Stimulated activated effector memory CD8-positive, alpha-beta T cell treated with anti-CD3 and anti-CD28 coated beads, Interleukin-12 subunit alpha, Interleukin-12 subunit beta, amount 100 ng/mL, for 72 hours (primary cell): ENCODE measurements at regions not wholly inside any gene's neighbourhood (a gene's known extent, or its start where the extent isn't known, plus 50 kb on each side); places are given as distances from the start of the nearest gene placed in this dataset.
A peak's percentile ranks its signal among the peaks of the same experiment; 100 is the strongest.
"Not testable (repeated sequence)": the region's sequence is repeated elsewhere in the genome, so short reads cannot be mapped to it uniquely, and the experiment has no call there.

Experiments used
- ATAC-seq: fragments of 150-1000 bp; cut with Tn5 transposase; 2 replicates; pipeline ENCODE4 v1.10.0; 2021
- DNase-seq, 2 donors: peaks; one replicate each; pipeline ENCODE4 v3.0.0; 2021 to 2022; ENCODE audit warnings: low spot score in 2 of 2
- H3K27ac Mint-ChIP-seq: one replicate; pipeline ENCODE4 v1.8.0; 2022; ENCODE audit warnings: mild to moderate bottlenecking, mixed read lengths
- H3K36me3 Mint-ChIP-seq: one replicate; pipeline ENCODE4 v1.8.0; 2022; ENCODE audit warnings: mild to moderate bottlenecking, mixed read lengths
- H3K4me1 Mint-ChIP-seq: one replicate; pipeline ENCODE4 v1.8.0; 2022; ENCODE audit warnings: mixed read lengths
- H3K4me3 Mint-ChIP-seq: one replicate; pipeline ENCODE4 v1.8.0; 2022; ENCODE audit warnings: mild to moderate bottlenecking, mixed read lengths
- H3K9me3 Mint-ChIP-seq: one replicate; pipeline ENCODE4 v1.8.0; 2022; ENCODE audit warnings: mixed read lengths

GRCh38 chr19:5290336-5291262 is 50.0 kb downstream of the PTPRS start:
- H3K27ac Mint-ChIP-seq, result no peak overlapping the region
- H3K4me1 Mint-ChIP-seq, result peaks cover 17% of the 10 kb centered on the region
- DNase-seq (no peak), ATAC-seq (no peak)
- no peaks in the 10 kb centered on the region for H3K9me3 Mint-ChIP-seq
- H3K36me3 Mint-ChIP-seq, result no peaks in the 10 kb centered on the region
- no peak overlapping the region for H3K4me3 Mint-ChIP-seq

GRCh38 chr19:5289060-5289990 is 51.3 kb downstream of the PTPRS start:
- H3K4me3 Mint-ChIP-seq, result no peak overlapping the region
- H3K9me3 Mint-ChIP-seq, result no peaks in the 10 kb centered on the region
- H3K27ac Mint-ChIP-seq, result no peak overlapping the region
- peaks cover 17% of the 10 kb centered on the region for H3K4me1 Mint-ChIP-seq
- ATAC-seq, result no peak
- DNase-seq, result no peak
- no peaks in the 10 kb centered on the region for H3K36me3 Mint-ChIP-seq

GRCh38 chr19:5288347-5288739 is 52.3 kb downstream of the PTPRS start:
- no peak for ATAC-seq
- Mint-ChIP-seq H3K27ac (no peak overlapping the region), H3K36me3 (no peaks in the 10 kb centered on the region), H3K4me1 (peaks cover 17% of the 10 kb centered on the region), H3K4me3 (no peak overlapping the region), H3K9me3 (no peaks in the 10 kb centered on the region)
- no peak for DNase-seq

- Mint-ChIP-seq H3K27ac (no peak overlapping the region), H3K9me3 (no peaks in the 10 kb centered on the region), H3K4me3 (no peak overlapping the region)
Measured at GRCh38 chr19:5287066-5287465, 53.5 kb downstream of the PTPRS start.

GRCh38 chr19:5286465-5287029 is 54.1 kb downstream of the PTPRS start:
- H3K9me3 Mint-ChIP-seq, result no peaks in the 10 kb centered on the region
- ATAC-seq (no peak), DNase-seq (no peak)
- no peaks in the 10 kb centered on the region for H3K36me3 Mint-ChIP-seq
- no peak overlapping the region for H3K4me3 Mint-ChIP-seq
- no peak overlapping the region for H3K27ac Mint-ChIP-seq
- peaks cover 8% of the 10 kb centered on the region for H3K4me1 Mint-ChIP-seq

More at GRCh38 chr19:5287066-5287465, 53.5 kb downstream of the PTPRS start:
- no peaks in the 10 kb centered on the region for H3K36me3 Mint-ChIP-seq
- ATAC-seq (no peak), DNase-seq (no peak)
- H3K4me1 Mint-ChIP-seq, result peaks cover 13% of the 10 kb centered on the region

GRCh38 chr19:5285955-5286354 is 54.7 kb downstream of the PTPRS start:
- no peak for DNase-seq
- H3K36me3 Mint-ChIP-seq, result no peaks in the 10 kb centered on the region
- ATAC-seq, result no peak
- no peak overlapping the region for H3K27ac Mint-ChIP-seq
- H3K4me1 Mint-ChIP-seq, result peaks cover 6% of the 10 kb centered on the region
- no peaks in the 10 kb centered on the region for H3K9me3 Mint-ChIP-seq
- H3K4me3 Mint-ChIP-seq, result no peak overlapping the region

GRCh38 chr19:5285311-5285710 is 55.3 kb downstream of the PTPRS start:
- no peak overlapping the region for H3K4me3 Mint-ChIP-seq
- H3K36me3 Mint-ChIP-seq, result no peaks in the 10 kb centered on the region
- no peak for DNase-seq
- H3K4me1 Mint-ChIP-seq, result peaks cover 6% of the 10 kb centered on the region
- no peak overlapping the region for H3K27ac Mint-ChIP-seq
- ATAC-seq, result no peak
- H3K9me3 Mint-ChIP-seq, result no peaks in the 10 kb centered on the region

- DNase-seq (no peak), ATAC-seq (no peak)
- peaks cover 6% of the 10 kb centered on the region for H3K4me1 Mint-ChIP-seq
- H3K36me3 Mint-ChIP-seq, result no peaks in the 10 kb centered on the region
- H3K27ac Mint-ChIP-seq, result no peak overlapping the region
- H3K4me3 Mint-ChIP-seq, result no peak overlapping the region
- no peaks in the 10 kb centered on the region for H3K9me3 Mint-ChIP-seq
Measured at GRCh38 chr19:5282901-5283300, 57.7 kb downstream of the PTPRS start.

- no peaks in the 10 kb centered on the region for H3K9me3 Mint-ChIP-seq
- no peaks in the 10 kb centered on the region for H3K36me3 Mint-ChIP-seq
- H3K27ac Mint-ChIP-seq, result no peak overlapping the region
- ATAC-seq (no peak), DNase-seq (no peak)
- no peak overlapping the region for H3K4me3 Mint-ChIP-seq
- H3K4me1 Mint-ChIP-seq, result no peaks in the 10 kb centered on the region
Measured at GRCh38 chr19:5281588-5281987, 59.0 kb downstream of the PTPRS start.

- not testable (repeated sequence) for H3K36me3 Mint-ChIP-seq, DNase-seq, H3K4me1 Mint-ChIP-seq, ATAC-seq, H3K4me3 Mint-ChIP-seq, H3K9me3 Mint-ChIP-seq
- peak overlapping the region; percentile 43 for H3K27ac Mint-ChIP-seq
Measured at GRCh38 chr19:5275668-5276067, 64.9 kb downstream of the PTPRS start.

- no peaks in the 10 kb centered on the region for H3K9me3 Mint-ChIP-seq
- H3K4me1 Mint-ChIP-seq, result no peaks in the 10 kb centered on the region
- H3K27ac Mint-ChIP-seq, result no peak overlapping the region
- ATAC-seq, result no peak
- no peak for DNase-seq
- no peaks in the 10 kb centered on the region for H3K36me3 Mint-ChIP-seq
- no peak overlapping the region for H3K4me3 Mint-ChIP-seq
Measured at GRCh38 chr19:5273782-5274181, 66.8 kb downstream of the PTPRS start.

- H3K4me1 Mint-ChIP-seq, result no peaks in the 10 kb centered on the region
- DNase-seq (no peak), ATAC-seq (peak; percentile 57)
- H3K4me3 Mint-ChIP-seq, result no peak overlapping the region
- H3K9me3 Mint-ChIP-seq, result no peaks in the 10 kb centered on the region
- H3K27ac Mint-ChIP-seq, result no peak overlapping the region
- no peaks in the 10 kb centered on the region for H3K36me3 Mint-ChIP-seq
Measured at GRCh38 chr19:5271145-5271544, 69.5 kb downstream of the PTPRS start.

- Mint-ChIP-seq H3K4me1 (no peaks in the 10 kb centered on the region), H3K27ac (no peak overlapping the region), H3K9me3 (no peaks in the 10 kb centered on the region), H3K36me3 (no peaks in the 10 kb centered on the region), H3K4me3 (no peak overlapping the region)
- DNase-seq (no peak), ATAC-seq (no peak)
Measured at GRCh38 chr19:5269926-5270325, 70.7 kb downstream of the PTPRS start.

- Mint-ChIP-seq H3K9me3 (no peaks in the 10 kb centered on the region), H3K4me1 (no peaks in the 10 kb centered on the region), H3K36me3 (no peaks in the 10 kb centered on the region), H3K27ac (no peak overlapping the region), H3K4me3 (no peak overlapping the region)
- no peak for DNase-seq
- ATAC-seq, result no peak
Measured at GRCh38 chr19:5269279-5269678, 71.3 kb downstream of the PTPRS start.

GRCh38 chr19:5268801-5269200 is 71.8 kb downstream of the PTPRS start:
- Mint-ChIP-seq H3K9me3 (no peaks in the 10 kb centered on the region), H3K27ac (no peak overlapping the region), H3K4me1 (no peaks in the 10 kb centered on the region), H3K36me3 (no peaks in the 10 kb centered on the region), H3K4me3 (no peak overlapping the region)
- ATAC-seq (no peak), DNase-seq (no peak)
